ENCODE measurements at regions not wholly inside any gene's neighbourhood (a gene's known extent, or its start where the extent isn't known, plus 50 kb on each side); places are given as distances from the start of the nearest gene placed in this dataset.

DNA sequence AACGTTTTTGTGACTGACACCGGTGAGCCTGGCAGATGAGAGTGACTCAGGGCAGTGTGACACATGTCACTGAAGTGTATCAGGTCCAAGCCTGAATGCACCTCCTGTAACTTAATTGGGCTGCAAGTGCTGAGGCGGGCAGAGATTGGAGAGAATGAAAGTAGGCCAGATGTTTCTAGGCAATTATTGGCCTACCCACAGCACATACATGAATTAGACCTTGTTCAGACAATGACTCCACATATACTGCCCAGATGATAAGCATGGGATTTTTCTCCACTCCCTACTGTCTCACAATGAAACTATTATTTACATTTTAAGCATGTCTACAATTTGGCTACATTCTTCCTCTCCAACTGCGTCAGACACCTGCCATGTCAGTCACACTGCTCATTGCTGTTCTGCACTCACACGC, 187.3 kb upstream of the ZNF385D start:
- Histone ChIP-seq H2BK5ac (ENCODE audit: low read depth, low read length, poor library complexity) (no peak overlapping the region), H2BK120ac (ENCODE audit: insufficient read depth, low read length, poor library complexity) (no peak overlapping the region), H3K4me3 (ENCODE audit: low read depth, low read length) (no peak overlapping the region), H3K79me1 (ENCODE audit: low read length) (no peaks in the 10 kb centered on the region), H3K36me3 (ENCODE audit: control insufficient read depth in 1 of 2, insufficient read depth in 2 of 2, low read length in 2 of 2) (no peaks in the 10 kb centered on the region), H3K4ac (ENCODE audit: low read depth, low read length) (no peak overlapping the region), H3K4me1 (ENCODE audit: control insufficient read depth in 1 of 2, insufficient read depth in 2 of 2, low read length in 2 of 2) (no peaks in the 10 kb centered on the region), H3K9ac (ENCODE audit: low read length) (no peak overlapping the region), H2AFZ (ENCODE audit: insufficient read depth, low read length, poor library complexity) (no peak overlapping the region), H3K18ac (ENCODE audit: low read length) (no peak overlapping the region), H2AK5ac (ENCODE audit: low read length) (no peak overlapping the region), H4K8ac (ENCODE audit: low read depth, low read length) (no peak overlapping the region), H3K4me2 (ENCODE audit: low read length) (no peak overlapping the region), H3K27ac (ENCODE audit: low read depth, low read length) (no peak overlapping the region), H3K14ac (ENCODE audit: low read length) (no peak overlapping the region), H4K12ac (ENCODE audit: low read depth, low read length) (no peak overlapping the region), H3K9me3 (ENCODE audit: insufficient read depth, low read depth, low read length) (no peaks in the 10 kb centered on the region), H2BK12ac (ENCODE audit: low read length) (no peak overlapping the region), H4K91ac (ENCODE audit: low read depth, low read length) (no peak overlapping the region), H3K27me3 (ENCODE audit: insufficient read depth, low read length) (no peaks in the 10 kb centered on the region), H3K79me2 (ENCODE audit: control insufficient read depth, insufficient read depth, low read length, poor library complexity) (no peaks in the 10 kb centered on the region), H3K23ac (ENCODE audit: low read length) (no peak overlapping the region)
- DNase-seq = peak; percentile 70 to 76
- WGBS (ENCODE audit: extremely low coverage, insufficient coverage, insufficient read length) = no CpG with 5 or more reads among the region's 5 CpGs

DNA sequence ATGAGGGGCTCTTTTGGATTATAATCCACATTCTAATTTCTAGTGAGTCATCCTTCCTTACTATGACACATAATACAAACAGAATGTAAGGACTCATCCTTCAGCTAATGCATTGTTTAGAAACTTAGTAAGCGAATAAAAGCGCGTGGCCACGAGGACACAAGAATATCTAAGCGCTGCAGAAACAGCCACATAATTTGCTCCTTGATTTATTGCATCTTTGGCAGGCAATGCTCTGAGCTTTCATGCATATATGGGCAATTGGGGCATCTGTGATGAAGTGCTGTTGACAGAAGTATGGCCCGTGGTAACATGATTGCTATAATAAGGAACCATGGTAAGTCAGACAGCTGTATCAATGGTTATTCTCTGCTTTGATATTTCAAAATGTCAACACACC, 191.3 kb upstream of the ZNF385D start:
- Histone ChIP-seq H3K9me3 (ENCODE audit: insufficient read depth, low read depth, low read length) (no peaks in the 10 kb centered on the region), H3K27ac (ENCODE audit: low read depth, low read length) (no peak overlapping the region), H2BK120ac (ENCODE audit: insufficient read depth, low read length, poor library complexity) (no peak overlapping the region), H2AFZ (ENCODE audit: insufficient read depth, low read length, poor library complexity) (no peak overlapping the region), H3K4me3 (ENCODE audit: low read depth, low read length) (no peak overlapping the region), H3K36me3 (ENCODE audit: control insufficient read depth in 1 of 2, insufficient read depth in 2 of 2, low read length in 2 of 2) (no peaks in the 10 kb centered on the region), H2BK12ac (ENCODE audit: low read length) (no peak overlapping the region), H3K14ac (ENCODE audit: low read length) (no peak overlapping the region), H4K91ac (ENCODE audit: low read depth, low read length) (no peak overlapping the region), H3K4me1 (ENCODE audit: control insufficient read depth in 1 of 2, insufficient read depth in 2 of 2, low read length in 2 of 2) (no peaks in the 10 kb centered on the region), H4K12ac (ENCODE audit: low read depth, low read length) (no peak overlapping the region), H3K18ac (ENCODE audit: low read length) (no peak overlapping the region), H3K79me2 (ENCODE audit: control insufficient read depth, insufficient read depth, low read length, poor library complexity) (no peaks in the 10 kb centered on the region), H3K23ac (ENCODE audit: low read length) (no peak overlapping the region), H2AK5ac (ENCODE audit: low read length) (no peak overlapping the region), H3K4me2 (ENCODE audit: low read length) (no peak overlapping the region), H3K79me1 (ENCODE audit: low read length) (no peaks in the 10 kb centered on the region), H4K8ac (ENCODE audit: low read depth, low read length) (no peak overlapping the region), H2BK5ac (ENCODE audit: low read depth, low read length, poor library complexity) (no peak overlapping the region), H3K27me3 (ENCODE audit: insufficient read depth, low read length) (no peaks in the 10 kb centered on the region), H3K9ac (ENCODE audit: low read length) (no peak overlapping the region), H3K4ac (ENCODE audit: low read depth, low read length) (no peak overlapping the region)
- WGBS (ENCODE audit: extremely low coverage, insufficient coverage, insufficient read length) = no CpG with 5 or more reads among the region's 6 CpGs
- DNase-seq = peak; percentile 5

DNA sequence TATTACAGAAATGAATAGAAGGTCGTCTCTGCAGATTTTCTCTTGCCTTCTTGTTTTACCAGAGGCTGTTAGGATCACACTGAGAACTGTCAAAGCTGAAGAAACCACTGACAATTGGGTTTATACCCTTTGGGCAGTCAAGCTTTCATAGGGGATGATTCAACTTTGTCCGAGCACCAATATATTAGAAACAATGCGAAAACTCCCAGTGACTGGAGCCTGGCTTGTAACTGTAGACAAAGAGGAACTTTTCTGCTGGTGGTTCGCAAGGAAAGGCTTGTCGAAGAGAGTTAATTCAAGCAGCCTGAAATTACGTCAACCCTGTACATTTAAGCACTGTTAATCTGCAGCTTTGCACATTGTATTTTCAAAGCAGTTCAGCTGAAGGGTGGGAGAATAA, 193.2 kb upstream of the ZNF385D start:
- no CpG with 5 or more reads among the region's 6 CpGs for WGBS (ENCODE audit: extremely low coverage, insufficient coverage, insufficient read length)
- no peak overlapping the region for H2BK120ac ChIP-seq (ENCODE audit: insufficient read depth, low read length, poor library complexity)
- H4K12ac ChIP-seq (ENCODE audit: low read depth, low read length) = no peak overlapping the region
- no peaks in the 10 kb centered on the region for H3K27me3 ChIP-seq (ENCODE audit: insufficient read depth, low read length)
- H3K4ac ChIP-seq (ENCODE audit: low read depth, low read length) = no peak overlapping the region
- H3K18ac ChIP-seq (ENCODE audit: low read length) = no peak overlapping the region
- H2AK5ac ChIP-seq (ENCODE audit: low read length) = no peak overlapping the region
- no peak overlapping the region for H3K9ac ChIP-seq (ENCODE audit: low read length)
- no peak overlapping the region for H2BK12ac ChIP-seq (ENCODE audit: low read length)
- no peaks in the 10 kb centered on the region for H3K79me2 ChIP-seq (ENCODE audit: control insufficient read depth, insufficient read depth, low read length, poor library complexity)
- no peaks in the 10 kb centered on the region for H3K79me1 ChIP-seq (ENCODE audit: low read length)
- no peak overlapping the region for H3K4me2 ChIP-seq (ENCODE audit: low read length)
- no peaks in the 10 kb centered on the region for H3K9me3 ChIP-seq (ENCODE audit: insufficient read depth, low read depth, low read length)
- no peak overlapping the region for H2BK5ac ChIP-seq (ENCODE audit: low read depth, low read length, poor library complexity)
- no peak overlapping the region for H3K23ac ChIP-seq (ENCODE audit: low read length)
- no peak for DNase-seq
- H3K27ac ChIP-seq (ENCODE audit: low read depth, low read length) = no peak overlapping the region
- H3K36me3 ChIP-seq (ENCODE audit: control insufficient read depth in 1 of 2, insufficient read depth in 2 of 2, low read length in 2 of 2) = no peaks in the 10 kb centered on the region
- no peak overlapping the region for H2AFZ ChIP-seq (ENCODE audit: insufficient read depth, low read length, poor library complexity)
- H4K91ac ChIP-seq (ENCODE audit: low read depth, low read length) = no peak overlapping the region
- H3K4me3 ChIP-seq (ENCODE audit: low read depth, low read length) = no peak overlapping the region
- no peak overlapping the region for H4K8ac ChIP-seq (ENCODE audit: low read depth, low read length)
- H3K14ac ChIP-seq (ENCODE audit: low read length) = no peak overlapping the region
- H3K4me1 ChIP-seq (ENCODE audit: control insufficient read depth in 1 of 2, insufficient read depth in 2 of 2, low read length in 2 of 2) = no peaks in the 10 kb centered on the region

DNA sequence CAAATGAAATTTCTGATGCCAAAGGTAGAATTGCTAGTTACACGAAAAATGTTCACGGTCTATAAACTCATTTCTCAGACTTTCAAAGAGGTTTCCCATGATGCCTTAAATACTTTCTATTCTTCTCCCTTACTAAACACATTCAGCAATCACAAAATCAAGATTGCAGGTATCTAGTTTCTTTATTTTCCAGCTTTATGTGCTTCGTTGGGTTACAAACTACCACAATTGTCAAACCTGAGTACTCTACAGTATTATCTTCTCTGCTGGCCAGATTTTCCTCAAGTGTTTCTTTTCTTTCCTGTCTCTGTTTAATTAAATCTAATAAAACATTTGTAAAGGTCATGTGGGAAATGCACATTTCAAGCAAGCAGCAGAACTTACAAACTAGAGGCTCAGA, 201.8 kb upstream of the ZNF385D start:
- no peak overlapping the region for H2BK5ac ChIP-seq (ENCODE audit: low read depth, low read length, poor library complexity)
- no CpG with 5 or more reads among the region's 3 CpGs for WGBS (ENCODE audit: extremely low coverage, insufficient coverage, insufficient read length)
- no peak overlapping the region for H3K23ac ChIP-seq (ENCODE audit: low read length)

More for the DNA sequence above, 201.8 kb upstream of the ZNF385D start:
- Histone ChIP-seq H4K8ac (ENCODE audit: low read depth, low read length) (no peak overlapping the region), H2AFZ (ENCODE audit: insufficient read depth, low read length, poor library complexity) (no peak overlapping the region), H3K36me3 (ENCODE audit: control insufficient read depth in 1 of 2, insufficient read depth in 2 of 2, low read length in 2 of 2) (no peaks in the 10 kb centered on the region), H3K14ac (ENCODE audit: low read length) (no peak overlapping the region), H3K27me3 (ENCODE audit: insufficient read depth, low read length) (no peaks in the 10 kb centered on the region), H3K27ac (ENCODE audit: low read depth, low read length) (no peak overlapping the region), H2AK5ac (ENCODE audit: low read length) (no peak overlapping the region), H3K9me3 (ENCODE audit: insufficient read depth, low read depth, low read length) (no peaks in the 10 kb centered on the region), H3K4ac (ENCODE audit: low read depth, low read length) (no peak overlapping the region), H3K79me2 (ENCODE audit: control insufficient read depth, insufficient read depth, low read length, poor library complexity) (no peaks in the 10 kb centered on the region), H3K4me1 (ENCODE audit: control insufficient read depth in 1 of 2, insufficient read depth in 2 of 2, low read length in 2 of 2) (no peaks in the 10 kb centered on the region), H4K91ac (ENCODE audit: low read depth, low read length) (no peak overlapping the region), H3K4me2 (ENCODE audit: low read length) (no peak overlapping the region), H3K79me1 (ENCODE audit: low read length) (no peaks in the 10 kb centered on the region), H2BK120ac (ENCODE audit: insufficient read depth, low read length, poor library complexity) (no peak overlapping the region), H4K12ac (ENCODE audit: low read depth, low read length) (no peak overlapping the region), H2BK12ac (ENCODE audit: low read length) (no peak overlapping the region), H3K4me3 (ENCODE audit: low read depth, low read length) (no peak overlapping the region), H3K18ac (ENCODE audit: low read length) (no peak overlapping the region), H3K9ac (ENCODE audit: low read length) (no peak overlapping the region)
- DNase-seq = no peak
